HG03135 (cell line): ENCODE measurements at regions not wholly inside any gene's neighbourhood (a gene's known extent, or its start where the extent isn't known, plus 50 kb on each side); places are given as distances from the start of the nearest gene placed in this dataset.
"Not testable (repeated sequence)": the region's sequence is repeated elsewhere in the genome, so short reads cannot be mapped to it uniquely, and the experiment has no call there.

Experiments
- ATAC-seq: cut with Tn5 transposase; IDR thresholded peaks from one replicate; pipeline ENCODE4 v1.9.1; 2021; ENCODE audit warnings: mild to moderate bottlenecking, moderate library complexity; ENCODE audit not compliant: unreplicated experiment

DNA sequence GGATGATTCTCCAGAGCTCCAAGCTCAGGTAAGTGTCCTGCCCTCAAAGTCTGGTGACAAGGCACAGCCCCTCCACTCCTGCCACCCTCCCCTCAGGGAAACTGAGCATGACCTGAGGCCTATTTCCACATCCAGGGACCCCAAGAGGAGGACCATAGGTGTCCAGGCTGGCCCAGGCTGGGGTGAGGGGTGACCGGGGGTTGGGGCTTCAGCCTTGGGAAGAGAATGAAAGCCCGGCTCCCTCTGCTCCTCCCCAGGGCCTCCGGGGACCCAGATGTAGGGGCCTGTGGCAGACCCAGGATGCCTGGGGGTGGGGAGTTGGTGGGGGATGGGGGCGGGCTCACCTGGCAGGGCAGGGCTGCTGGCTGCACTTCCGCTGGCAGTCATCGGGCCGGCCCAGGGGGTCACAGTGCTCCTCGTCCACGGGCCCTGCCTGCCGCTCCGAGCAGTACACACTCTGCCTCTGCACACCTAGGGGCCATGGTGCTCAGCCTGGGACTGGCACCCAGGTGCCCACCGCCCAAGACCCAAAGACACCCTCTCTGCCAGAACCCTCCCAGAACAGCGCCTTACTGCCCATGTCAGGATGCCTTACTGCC lies 116.5 kb upstream of the AKAP13 start:
- not testable (repeated sequence) for ATAC-seq

DNA sequence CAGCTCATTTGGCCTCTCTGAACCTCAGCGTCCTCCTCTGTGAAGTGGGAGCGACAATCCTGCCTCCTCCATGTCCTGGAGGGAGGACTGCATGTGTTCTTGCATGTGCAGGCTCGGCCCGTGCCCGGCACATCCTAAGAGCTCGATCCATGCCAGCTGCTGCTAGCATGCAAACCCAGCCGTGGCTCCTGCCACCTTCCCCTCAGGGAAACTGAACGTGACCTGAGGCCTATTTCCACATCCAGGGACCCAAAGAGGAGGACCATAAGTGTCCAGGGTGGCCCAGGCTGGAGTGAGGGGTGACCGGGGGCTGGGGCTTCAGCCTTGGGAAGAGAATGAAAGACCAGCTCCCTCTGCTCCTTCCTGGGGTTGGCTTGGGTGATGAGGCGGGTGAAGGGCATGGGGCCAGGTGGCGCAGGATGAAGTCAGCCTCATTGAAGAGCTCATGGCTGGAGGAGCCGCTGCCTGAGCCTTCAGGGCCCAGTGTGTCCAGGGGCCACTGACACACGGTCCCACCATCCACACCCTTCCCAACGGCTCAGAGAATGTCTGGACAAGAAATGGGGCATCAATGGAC lies 115.7 kb upstream of the AKAP13 start:
- not testable (repeated sequence) for ATAC-seq

DNA sequence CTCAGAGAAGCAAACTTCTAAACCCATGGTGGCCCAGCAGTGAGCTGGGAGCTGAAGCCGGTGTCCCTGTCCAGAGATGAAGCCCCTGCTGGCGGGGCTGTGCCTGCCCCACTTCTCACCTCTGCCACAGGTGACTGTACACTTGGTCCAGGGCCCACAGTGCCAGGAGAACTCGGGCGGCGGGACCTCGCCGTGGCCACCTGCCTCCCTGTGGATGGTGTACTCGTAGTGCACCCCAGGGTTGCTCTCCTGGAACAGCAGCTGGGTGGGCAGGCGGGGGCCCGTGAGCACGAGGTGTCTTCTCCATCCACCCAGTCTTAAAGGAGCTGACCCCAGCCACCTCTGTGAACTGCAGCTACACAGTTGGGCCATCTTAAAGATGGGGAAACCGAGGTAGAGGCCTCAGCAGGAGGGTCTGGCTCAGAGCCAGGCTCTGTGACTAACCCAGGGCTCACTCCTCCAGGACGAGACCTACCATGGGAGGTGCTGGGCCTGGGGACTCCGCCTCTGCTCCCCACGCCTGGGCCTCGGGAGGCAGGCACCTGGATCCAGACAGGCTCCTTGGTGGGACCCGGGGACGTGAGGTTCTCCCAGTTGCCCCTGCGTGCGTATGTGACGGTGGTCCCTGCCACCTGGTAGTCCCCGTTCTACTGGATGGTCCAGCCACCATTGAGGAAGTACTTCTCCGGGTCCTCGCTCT lies 113.1 kb upstream of the AKAP13 start:
- ATAC-seq: not testable (repeated sequence)

DNA sequence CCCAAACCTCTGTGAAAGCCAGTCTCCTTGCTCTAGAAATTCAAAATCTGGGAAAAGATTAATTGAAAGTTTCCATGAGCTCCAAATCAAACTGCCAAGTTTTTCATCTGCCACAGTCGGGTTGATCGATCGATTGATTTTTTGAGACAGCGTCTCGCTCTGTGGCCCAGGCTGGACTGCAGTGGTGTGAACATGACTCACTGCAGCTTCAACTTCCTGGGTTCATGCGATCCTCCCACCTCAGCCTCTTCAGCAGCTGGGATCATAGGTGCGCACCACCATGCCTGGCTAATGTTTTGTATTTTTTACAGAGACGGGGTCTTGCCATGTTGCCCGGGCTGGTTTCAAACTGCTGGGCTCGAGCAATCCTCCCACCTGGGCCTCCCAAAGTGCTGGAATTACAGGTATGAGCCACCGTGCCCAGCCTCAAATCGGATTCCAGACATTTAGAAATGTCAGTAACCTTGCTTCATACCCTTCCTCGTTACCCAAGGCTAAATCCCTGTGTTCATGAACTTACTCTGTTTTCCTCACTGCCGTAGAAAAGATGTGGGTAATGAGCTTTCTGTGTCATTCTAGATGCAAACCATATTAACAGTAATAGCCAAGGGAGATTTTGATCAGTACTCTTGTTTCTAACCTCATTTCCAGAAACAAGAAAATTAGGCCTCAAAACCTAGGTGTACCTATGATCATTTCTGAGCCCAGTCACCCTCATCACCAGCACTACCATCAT lies 105.9 kb upstream of the AKAP13 start:
- no peak for ATAC-seq

DNA sequence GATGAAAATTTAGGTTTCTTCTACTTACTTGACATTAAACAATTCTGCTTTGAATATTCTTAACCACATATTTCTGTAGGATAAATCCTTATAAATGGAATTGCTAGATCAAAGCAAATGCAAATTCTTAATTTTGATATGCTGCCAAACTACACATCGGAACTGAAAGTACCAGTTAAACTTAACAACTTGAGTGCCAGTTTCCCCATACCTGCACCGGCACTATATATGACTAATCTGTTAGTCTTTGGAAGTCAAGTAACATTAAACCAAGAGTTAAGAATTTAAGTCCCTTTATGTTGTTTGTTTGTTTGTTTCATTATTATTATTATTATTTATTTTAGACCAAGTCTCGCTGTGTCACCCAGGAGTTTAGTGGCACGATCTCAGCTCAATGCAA lies 103.9 kb upstream of the AKAP13 start:
- ATAC-seq: no peak

DNA sequence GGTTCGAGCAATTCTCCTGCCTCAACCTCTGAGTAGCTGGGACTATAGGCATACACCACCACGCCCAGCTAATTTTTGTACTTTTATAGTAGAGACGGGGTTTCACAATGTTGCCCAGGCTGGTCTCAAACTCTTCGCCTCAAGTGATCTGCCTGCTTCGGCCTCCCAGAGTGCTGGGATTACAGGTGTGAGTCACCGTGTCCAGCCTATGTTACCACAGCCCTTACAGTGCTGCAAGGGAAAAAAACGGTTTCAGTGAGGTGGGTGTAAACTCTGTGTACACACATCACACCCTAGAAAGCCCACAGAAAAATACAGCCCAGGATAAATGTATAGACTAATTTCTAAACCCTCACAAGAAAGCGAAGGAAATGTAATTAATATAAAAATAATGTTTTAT lies 103.5 kb upstream of the AKAP13 start:
- ATAC-seq: no peak

DNA sequence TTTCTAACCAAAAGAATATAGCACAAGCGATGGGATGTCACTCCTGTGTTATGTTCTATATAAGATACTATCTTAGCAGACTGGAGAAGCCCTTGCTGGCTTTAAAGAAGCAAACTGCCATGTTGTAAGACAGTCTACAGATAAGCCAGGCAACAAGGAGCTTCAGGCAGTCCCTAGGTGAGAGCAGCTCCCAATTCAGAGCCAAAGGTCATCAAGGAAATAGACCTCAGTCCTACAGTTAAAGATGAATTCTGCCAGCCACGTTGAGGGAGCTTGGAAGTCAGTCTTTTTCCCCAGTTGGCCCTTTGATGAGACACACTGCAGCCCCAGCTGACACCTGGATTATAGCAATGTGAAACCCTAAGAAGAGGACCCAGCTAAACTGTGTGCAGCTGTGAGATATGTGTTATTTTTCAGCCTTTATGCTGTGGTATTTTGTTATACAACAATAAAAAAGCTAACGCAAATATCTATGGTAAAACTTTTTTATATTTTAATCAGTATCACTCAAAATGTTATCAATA lies 102.5 kb upstream of the AKAP13 start:
- no peak for ATAC-seq

DNA sequence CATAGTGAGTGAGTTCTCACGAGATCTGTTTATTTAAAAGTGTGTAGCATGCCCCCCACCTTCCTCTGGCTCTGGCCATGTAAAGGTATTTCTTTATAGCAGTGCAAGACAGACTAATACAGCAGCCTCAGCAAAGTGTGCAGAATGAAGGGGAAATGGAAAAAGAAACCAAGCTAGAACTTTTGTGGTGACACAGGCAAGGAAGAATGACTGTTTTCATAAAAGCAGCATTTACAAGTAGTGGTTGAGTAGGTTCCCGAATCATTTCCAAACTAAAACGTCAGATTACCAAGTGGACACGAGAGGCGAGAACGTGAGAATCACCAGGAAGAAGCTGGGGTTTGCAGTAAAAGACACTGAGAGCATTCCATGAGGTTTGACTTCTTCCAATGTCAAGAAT lies 100.2 kb upstream of the AKAP13 start:
- ATAC-seq: no peak

DNA sequence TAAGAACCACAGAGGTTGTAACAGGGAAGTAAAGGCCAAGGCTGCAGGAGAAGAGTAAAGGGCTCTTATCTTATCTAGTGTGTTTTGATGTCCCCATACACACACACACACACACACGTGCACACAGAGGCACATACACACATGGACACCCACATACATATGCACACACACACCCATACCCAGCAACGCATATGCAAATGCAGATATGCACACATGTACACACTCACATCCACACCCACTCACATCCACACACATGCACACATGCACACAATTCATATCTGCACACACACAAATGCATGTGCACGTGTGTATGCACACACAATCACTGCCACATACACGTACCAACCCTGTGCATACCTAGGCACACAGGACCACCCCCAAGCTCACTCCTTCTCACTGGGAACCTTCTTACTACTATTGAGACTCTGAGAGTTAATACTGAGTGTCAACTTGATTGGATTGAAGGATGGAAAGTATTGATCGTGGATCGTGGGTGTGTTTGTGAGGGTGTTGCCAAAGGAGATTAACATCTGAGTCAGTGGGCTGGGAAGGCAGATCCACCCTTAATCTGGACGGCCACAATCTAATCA lies 99.0 kb upstream of the AKAP13 start:
- no peak for ATAC-seq

DNA sequence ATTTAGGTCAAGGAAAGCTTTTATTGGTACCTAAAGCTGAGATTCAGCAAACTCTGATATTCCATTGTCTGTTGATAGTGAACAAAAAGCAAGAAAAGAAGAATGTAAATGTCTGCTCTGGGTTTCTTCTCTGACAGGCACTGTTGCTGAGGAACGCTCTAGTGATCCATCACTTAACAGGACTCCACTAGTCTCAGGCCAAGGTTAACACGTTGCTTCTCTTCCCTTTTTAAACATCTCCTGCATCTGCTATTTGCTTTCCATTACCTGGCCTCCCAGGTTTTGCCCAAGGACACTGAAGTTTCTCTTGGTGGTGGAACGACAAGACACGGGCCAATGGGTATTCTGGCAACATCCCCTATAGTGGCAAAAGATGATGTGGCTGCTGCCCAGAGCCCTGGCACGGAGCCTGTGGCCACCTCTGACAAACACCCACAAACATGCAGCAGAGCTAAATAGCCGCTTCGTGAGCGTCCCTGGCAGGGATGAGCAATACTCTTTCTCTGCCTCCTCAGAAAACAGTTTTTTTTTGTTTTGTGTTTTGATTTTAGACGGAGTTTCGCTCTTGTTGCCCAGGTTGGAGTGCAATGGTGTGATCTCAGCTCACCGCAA lies 97.8 kb upstream of the AKAP13 start:
- no peak for ATAC-seq

DNA sequence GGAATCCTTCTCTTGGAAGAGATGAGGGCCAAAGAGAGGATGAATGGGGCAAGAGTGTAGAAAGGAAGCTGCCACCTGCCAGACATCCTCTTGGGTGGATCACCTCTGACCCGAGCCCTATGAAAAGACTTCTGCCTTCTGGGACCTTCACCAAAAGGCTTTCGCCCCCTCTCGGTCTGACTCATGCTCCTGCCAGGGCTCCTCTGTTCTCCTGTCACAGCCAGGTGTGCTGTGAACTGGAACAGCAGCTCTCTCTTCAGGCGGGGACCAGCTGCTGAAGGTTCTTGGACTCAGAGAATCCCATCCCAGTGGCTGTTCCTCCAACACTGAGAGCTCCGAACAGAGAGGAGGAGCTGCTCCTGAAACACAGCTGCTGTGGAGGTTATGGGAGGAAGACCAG lies 96.6 kb upstream of the AKAP13 start:
- ATAC-seq: peak; percentile 62

DNA sequence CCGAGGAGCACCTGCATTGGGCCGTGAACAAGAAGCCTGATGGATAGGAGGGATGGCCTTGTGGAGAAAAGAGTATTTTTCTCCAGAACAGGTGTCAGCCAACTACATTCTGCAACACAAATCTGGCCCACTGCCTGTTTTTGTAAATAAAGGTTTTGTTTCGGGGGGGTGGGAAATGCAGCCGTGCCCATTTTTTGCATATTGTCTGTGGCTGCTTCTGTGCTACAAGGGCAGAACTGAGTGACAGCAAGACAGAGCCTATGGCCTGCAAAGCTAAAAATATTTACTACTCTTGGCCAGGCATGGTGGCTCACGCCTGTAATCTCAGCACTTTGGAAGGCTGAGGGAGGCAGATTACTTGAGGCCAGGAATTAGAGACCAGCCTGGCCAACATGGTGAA lies 95.9 kb upstream of the AKAP13 start:
- ATAC-seq: peak; percentile 64

DNA sequence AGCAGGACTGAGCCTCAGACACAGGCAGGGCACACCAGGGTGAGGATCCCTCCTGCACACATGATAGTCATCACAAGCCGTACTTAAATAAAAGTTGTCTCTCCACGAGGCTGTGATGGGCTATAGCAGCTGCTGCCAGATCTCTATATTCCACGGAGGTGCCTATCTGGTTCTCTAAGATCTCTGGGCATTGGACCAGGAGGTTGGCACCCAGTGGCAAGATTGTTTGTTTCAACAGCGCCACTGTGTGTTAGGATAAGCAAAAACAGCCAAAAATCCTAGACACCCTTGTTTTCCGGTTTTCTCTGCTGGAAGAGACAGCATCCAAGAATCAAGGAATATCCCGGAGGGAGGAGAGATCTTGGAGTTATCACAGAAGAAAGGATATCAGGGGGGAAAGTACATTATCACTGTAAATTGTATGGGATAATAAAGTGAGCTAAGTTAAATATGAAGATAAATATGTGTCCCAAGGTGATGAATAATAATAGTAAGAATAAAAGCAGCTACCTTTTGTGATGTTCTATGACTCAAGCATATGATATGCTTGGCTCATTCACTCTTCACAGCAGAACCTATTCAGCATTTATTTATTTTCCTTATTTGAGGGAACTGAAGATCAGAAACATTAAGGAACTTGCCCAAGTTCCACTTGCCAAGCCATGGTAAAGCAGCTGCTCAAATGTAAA lies 90.6 kb upstream of the AKAP13 start:
- ATAC-seq: no peak

DNA sequence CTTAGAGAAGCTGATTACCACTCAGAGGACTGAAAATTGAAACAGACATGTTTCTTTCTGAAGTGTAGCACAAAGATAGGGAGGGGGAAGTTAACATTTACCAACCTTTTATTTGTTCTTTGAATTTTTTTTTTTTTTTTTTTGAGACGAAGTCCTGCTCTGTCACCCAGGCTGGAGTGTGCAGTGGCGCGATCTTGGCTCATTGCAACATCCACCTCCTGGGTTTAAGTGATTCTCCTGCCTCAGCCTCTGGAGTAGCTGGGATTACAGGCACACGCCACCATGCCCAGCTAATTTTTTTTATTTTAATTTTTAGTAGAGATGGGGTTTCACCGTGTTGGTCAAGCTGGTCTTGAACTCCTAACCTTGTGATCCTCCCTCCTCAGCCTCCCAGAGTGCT lies 87.8 kb upstream of the AKAP13 start:
- ATAC-seq: not testable (repeated sequence)

DNA sequence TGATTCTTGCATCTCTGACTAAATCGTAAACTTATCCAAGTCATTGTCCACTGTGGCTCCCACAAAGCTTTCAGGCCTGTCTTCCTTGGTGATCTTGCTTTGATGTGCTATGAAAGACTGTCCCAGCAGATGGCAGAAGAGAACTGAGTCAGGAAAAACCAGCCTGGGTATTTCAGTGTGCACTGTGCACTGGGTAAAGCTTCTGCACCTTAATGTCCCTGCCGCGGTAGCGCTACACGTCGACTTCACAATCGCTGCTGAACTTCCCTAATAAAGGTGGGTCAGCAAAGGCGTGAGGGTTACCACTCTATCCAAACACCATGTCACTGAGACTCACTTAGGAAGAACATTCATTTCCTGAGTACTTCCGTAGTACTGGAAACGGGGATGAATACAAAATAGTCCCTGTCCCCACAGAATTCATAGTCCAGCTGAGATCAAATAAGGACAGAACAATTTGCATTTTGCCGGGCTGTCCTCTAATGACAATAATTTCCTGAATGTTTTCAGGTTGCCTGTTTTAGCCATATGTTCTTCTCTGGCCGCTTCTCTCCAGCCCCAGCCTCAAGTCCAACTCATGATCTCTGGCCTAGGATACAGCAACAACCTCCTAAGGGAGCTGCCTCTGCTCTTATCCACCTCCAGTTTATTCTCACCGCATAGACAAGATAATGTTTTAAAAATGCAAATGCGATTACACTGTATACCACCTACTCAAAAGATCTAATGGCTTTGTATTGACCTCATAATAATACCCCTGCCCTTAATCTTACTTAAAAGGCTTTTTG lies 83.6 kb upstream of the AKAP13 start:
- ATAC-seq: peak; percentile 78

DNA sequence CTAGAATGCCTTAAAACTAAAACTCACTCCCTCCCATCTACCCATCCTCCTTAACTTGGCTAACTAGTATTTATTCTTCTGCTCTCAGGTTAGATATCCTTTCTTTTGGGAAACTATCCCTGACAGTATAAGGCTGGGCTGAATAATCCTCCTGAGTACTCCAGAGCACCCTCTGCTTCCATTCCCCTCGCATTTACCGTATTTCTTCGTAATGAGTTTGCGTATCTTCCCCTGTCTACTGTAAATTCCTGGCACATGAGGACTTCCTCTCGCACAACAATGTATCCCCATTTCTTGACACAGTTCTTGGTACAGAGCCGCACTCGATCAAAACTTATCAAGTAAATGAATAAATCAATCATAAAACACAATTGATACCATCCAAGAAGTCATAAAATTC lies 82.9 kb upstream of the AKAP13 start:
- ATAC-seq: no peak

DNA sequence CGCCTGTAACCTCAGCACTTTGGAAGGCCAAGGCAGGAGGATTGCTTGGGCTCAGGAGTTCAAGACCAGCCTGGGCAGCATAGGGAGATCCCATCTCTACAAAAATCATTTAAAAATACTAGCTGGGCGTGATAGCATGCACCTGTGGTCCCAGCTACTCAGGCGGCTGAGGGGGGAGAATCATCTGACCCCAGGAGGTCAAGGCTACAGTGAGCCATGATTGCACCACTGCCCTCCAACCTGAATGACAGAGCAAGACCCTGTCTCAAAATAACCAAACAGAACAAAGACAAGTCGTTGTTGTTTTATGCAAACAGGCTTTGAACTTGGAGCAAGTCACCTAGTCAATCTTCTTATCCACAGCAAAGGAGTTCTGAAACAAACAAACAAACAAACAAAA lies 82.0 kb upstream of the AKAP13 start:
- no peak for ATAC-seq

DNA sequence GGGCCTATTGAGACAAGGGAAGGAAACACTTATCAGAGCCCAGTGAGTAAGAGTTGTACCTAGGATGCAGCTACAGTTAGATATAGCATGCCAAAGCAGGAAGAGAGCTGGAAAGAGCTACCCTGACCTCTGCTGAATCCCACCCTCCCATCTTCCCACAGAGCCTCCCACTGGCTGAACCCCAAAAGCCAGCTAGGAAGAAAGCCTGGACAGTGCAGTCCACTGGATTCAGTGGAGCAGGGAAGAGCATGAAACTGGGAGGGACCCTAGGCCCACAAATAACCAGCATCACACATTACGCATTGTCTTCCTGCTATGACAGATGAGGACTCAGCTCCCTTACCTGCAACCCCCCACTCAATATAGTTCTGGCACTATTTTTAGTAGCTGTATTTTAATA lies 81.5 kb upstream of the AKAP13 start:
- ATAC-seq: no peak

DNA sequence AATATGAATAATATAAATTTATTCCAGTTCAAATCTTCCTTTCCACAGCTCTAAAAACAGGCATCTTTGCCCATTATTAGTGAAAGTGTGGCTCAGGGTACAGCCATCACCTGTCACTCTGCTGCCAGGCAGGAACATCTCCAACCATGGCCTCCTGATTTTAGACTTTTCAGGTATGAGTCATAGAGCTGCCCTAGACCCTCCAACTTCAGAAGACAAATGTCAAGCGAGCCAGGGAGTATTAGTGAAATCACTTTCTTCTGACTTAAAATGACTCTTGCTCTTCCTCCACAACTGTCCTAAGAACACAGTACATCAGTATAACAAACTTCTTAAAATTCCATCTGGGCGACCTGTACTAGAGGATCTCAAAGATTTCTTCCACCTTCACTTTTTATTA lies 78.1 kb upstream of the AKAP13 start:
- ATAC-seq: no peak
